Neural progenitor cell (in vitro differentiated cells): ENCODE measurements at regions not wholly inside any gene's neighbourhood (a gene's known extent, or its start where the extent isn't known, plus 50 kb on each side); places are given as distances from the start of the nearest gene placed in this dataset.

Experiments
- DNase-seq: peaks from one replicate; pipeline ENCODE4 v3.0.0-alpha.2; 2016; ENCODE audit warnings: low spot score
- H2AFZ ChIP-seq: fragments of 200-600 bp; sonication (generic); replicated peaks from 2 replicates; pipeline ENCODE4 v1.6.1; 2016; ENCODE audit warnings: antibody characterized with exemption
- H3F3A ChIP-seq: fragments of 200-600 bp; sonication (generic); 2 replicates; pipeline ENCODE4 v1.6.1; 2016; ENCODE audit warnings: antibody characterized with exemption, low read depth
- H3K27ac ChIP-seq: fragments of 200-600 bp; sonication (generic); 2 replicates; pipeline ENCODE4 v1.5.1; 2016; ENCODE audit warnings: mild to moderate bottlenecking
- H3K27me3 ChIP-seq: fragments of 200-600 bp; sonication (generic); 2 replicates; pipeline ENCODE4 v1.6.1; 2016; ENCODE audit warnings: mild to moderate bottlenecking, moderate library complexity
- H3K36me3 ChIP-seq: fragments of 200-600 bp; sonication (generic); 2 replicates; pipeline ENCODE4 v1.5.1; 2016
- H3K4me1 ChIP-seq: fragments of 200-600 bp; sonication (generic); 2 replicates; pipeline ENCODE4 v1.6.1; 2016; ENCODE audit warnings: mixed run types
- H3K4me2 ChIP-seq: fragments of 200-600 bp; sonication (generic); 2 replicates; pipeline ENCODE4 v1.6.1; 2016
- H3K4me3 ChIP-seq: fragments of 200-600 bp; sonication (generic); 2 replicates; pipeline ENCODE4 v1.5.1; 2016
- H3K79me2 ChIP-seq: fragments of 200-600 bp; sonication (generic); 2 replicates; pipeline ENCODE4 v1.6.1; 2016; ENCODE audit warnings: low read depth
- H3K9ac ChIP-seq: fragments of 200-600 bp; sonication (generic); 2 replicates; pipeline ENCODE4 v1.6.1; 2016
- H3K9me3 ChIP-seq: fragments of 200-600 bp; sonication (generic); 2 replicates; pipeline ENCODE4 v1.5.1; 2016; ENCODE audit warnings: low read depth
- H4K20me1 ChIP-seq: fragments of 200-600 bp; sonication (generic); 2 replicates; pipeline ENCODE4 v1.6.1; 2016; ENCODE audit warnings: low read depth
- H3K27ac Mint-ChIP-seq: 3 replicates; pipeline ENCODE4 v1.8.0; 2021; ENCODE audit warnings: mixed read lengths
- H3K27me3 Mint-ChIP-seq: 2 replicates; pipeline ENCODE4 v1.8.0; 2022; ENCODE audit warnings: low read depth, mild to moderate bottlenecking, inconsistent platforms, moderate library complexity, mixed read lengths; ENCODE audit not compliant: insufficient read depth
- H3K36me3 Mint-ChIP-seq: 3 replicates; pipeline ENCODE4 v1.8.0; 2021; ENCODE audit warnings: mixed read lengths
- H3K4me1 Mint-ChIP-seq: 3 replicates; pipeline ENCODE4 v1.8.0; 2021; ENCODE audit warnings: mixed read lengths
- H3K4me3 Mint-ChIP-seq: 3 replicates; pipeline ENCODE4 v1.8.0; 2021; ENCODE audit warnings: mild to moderate bottlenecking, moderate library complexity, mixed read lengths
- H3K9me3 Mint-ChIP-seq: 3 replicates; pipeline ENCODE4 v1.8.0; 2020; ENCODE audit warnings: mixed read lengths
- CTCF ChIP-seq: fragments of 200-600 bp; sonication (generic); IDR thresholded peaks from 2 replicates; pipeline ENCODE4 v1.5.1; 2017; ENCODE audit warnings: antibody characterized with exemption, mild to moderate bottlenecking
- EZH2 ChIP-seq: fragments of 200-600 bp; sonication (generic); IDR thresholded peaks from 2 replicates; pipeline ENCODE4 v1.6.1; 2017; ENCODE audit warnings: antibody characterized with exemption, mild to moderate bottlenecking, moderate library complexity
- EZH2phosphoT487 ChIP-seq: fragments of 200-600 bp; sonication (generic); IDR thresholded peaks from 2 replicates; pipeline ENCODE4 v1.6.1; 2017; ENCODE audit warnings: antibody characterized with exemption

- H3K27ac Mint-ChIP-seq, result peak overlapping the region; percentile 10
- H3F3A ChIP-seq, result peaks cover 19% of the 10 kb centered on the region
- H2AFZ ChIP-seq, result no peak overlapping the region
- H3K27ac ChIP-seq, result no peak overlapping the region
- H3K9me3 ChIP-seq, result no peaks in the 10 kb centered on the region
- no peak overlapping the region for H3K4me3 ChIP-seq
- TF ChIP-seq EZH2phosphoT487 (no peak), CTCF (no peak), EZH2 (no peak)
- H4K20me1 ChIP-seq, result no peaks in the 10 kb centered on the region
- H3K4me1 Mint-ChIP-seq, result peaks cover 58% of the 10 kb centered on the region
- H3K4me1 ChIP-seq, result peaks cover 19% of the 10 kb centered on the region
- no peak overlapping the region for H3K9ac ChIP-seq
- no peak overlapping the region for H3K4me3 Mint-ChIP-seq
- H3K79me2 ChIP-seq, result no peaks in the 10 kb centered on the region
- no peaks in the 10 kb centered on the region for H3K36me3 ChIP-seq
- no peak for DNase-seq
- H3K36me3 Mint-ChIP-seq, result no peaks in the 10 kb centered on the region
- no peak overlapping the region for H3K4me2 ChIP-seq
- H3K27me3 ChIP-seq, result no peaks in the 10 kb centered on the region
- no peaks in the 10 kb centered on the region for H3K9me3 Mint-ChIP-seq
- H3K27me3 Mint-ChIP-seq, result peaks cover 10% of the 10 kb centered on the region
These were observed 119.8 kb upstream of the FOXN2 start for GRCh38 chr2:48194641-48195040.

DNA sequence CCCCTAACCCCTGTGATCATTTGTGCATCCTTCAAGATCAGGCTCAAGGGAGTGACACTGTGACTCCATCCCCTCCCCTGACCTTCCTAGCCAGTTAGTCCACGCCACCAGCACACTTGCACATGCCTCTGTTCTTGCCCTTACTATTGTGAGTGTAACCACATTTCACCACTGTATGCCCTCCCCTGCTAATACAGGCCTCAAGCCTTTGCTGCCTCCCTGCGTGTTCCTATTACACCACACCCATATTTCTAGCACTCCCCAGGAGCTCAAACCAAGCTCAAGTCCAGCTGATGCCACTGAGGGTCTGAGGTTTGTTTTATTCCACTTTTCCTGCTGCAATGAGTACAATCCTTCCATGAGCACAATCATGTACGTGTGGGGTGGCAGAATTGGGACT lies 119.3 kb upstream of the FOXN2 start:
- DNase-seq, result no peak
- no peaks in the 10 kb centered on the region for H3K27me3 ChIP-seq

GRCh38 chr2:48197618-48198017 lies 116.9 kb upstream of the FOXN2 start:
- peaks cover 48% of the 10 kb centered on the region for H3K4me1 Mint-ChIP-seq

More for the DNA sequence above, 119.3 kb upstream of the FOXN2 start:
- H3K4me3 Mint-ChIP-seq, result no peak overlapping the region
- Histone ChIP-seq H3K4me1 (peaks cover 21% of the 10 kb centered on the region), H4K20me1 (no peaks in the 10 kb centered on the region), H3K79me2 (no peaks in the 10 kb centered on the region), H3F3A (peaks cover 14% of the 10 kb centered on the region), H3K27ac (no peak overlapping the region), H3K4me2 (no peak overlapping the region), H2AFZ (no peak overlapping the region), H3K4me3 (no peak overlapping the region), H3K36me3 (no peaks in the 10 kb centered on the region), H3K9ac (no peak overlapping the region), H3K9me3 (no peaks in the 10 kb centered on the region)
- no peaks in the 10 kb centered on the region for H3K36me3 Mint-ChIP-seq
- H3K27me3 Mint-ChIP-seq, result peaks cover 10% of the 10 kb centered on the region
- H3K9me3 Mint-ChIP-seq, result no peaks in the 10 kb centered on the region
- peaks cover 60% of the 10 kb centered on the region for H3K4me1 Mint-ChIP-seq
- peak overlapping the region; percentile 10 for H3K27ac Mint-ChIP-seq
- no peak for TF ChIP-seq CTCF
- no peak for TF ChIP-seq EZH2phosphoT487
- TF ChIP-seq EZH2, result no peak

GRCh38 chr2:48198371-48198770 lies 116.1 kb upstream of the FOXN2 start:
- no peak overlapping the region for H3K9ac ChIP-seq
- H3K4me1 Mint-ChIP-seq, result peaks cover 48% of the 10 kb centered on the region
- H4K20me1 ChIP-seq, result no peaks in the 10 kb centered on the region
- H2AFZ ChIP-seq, result no peak overlapping the region
- no peak for DNase-seq
- no peak overlapping the region for H3K27ac ChIP-seq
- H3K36me3 Mint-ChIP-seq, result no peaks in the 10 kb centered on the region
- no peaks in the 10 kb centered on the region for H3K36me3 ChIP-seq
- no peak overlapping the region for H3K4me3 Mint-ChIP-seq
- no peak for TF ChIP-seq EZH2phosphoT487
- no peak for TF ChIP-seq EZH2
- no peak for TF ChIP-seq CTCF
- H3F3A ChIP-seq, result peaks cover 3% of the 10 kb centered on the region
- H3K27ac Mint-ChIP-seq, result no peak overlapping the region
- H3K27me3 ChIP-seq, result no peaks in the 10 kb centered on the region
- no peak overlapping the region for H3K4me3 ChIP-seq
- no peaks in the 10 kb centered on the region for H3K79me2 ChIP-seq
- H3K9me3 Mint-ChIP-seq, result no peaks in the 10 kb centered on the region
- H3K4me2 ChIP-seq, result no peak overlapping the region
- H3K9me3 ChIP-seq, result no peaks in the 10 kb centered on the region
- H3K4me1 ChIP-seq, result peaks cover 17% of the 10 kb centered on the region
- H3K27me3 Mint-ChIP-seq, result peaks cover 12% of the 10 kb centered on the region

More at GRCh38 chr2:48197618-48198017, 116.9 kb upstream of the FOXN2 start:
- H2AFZ ChIP-seq, result no peak overlapping the region
- no peaks in the 10 kb centered on the region for H3K79me2 ChIP-seq
- no peak for DNase-seq
- H3K36me3 ChIP-seq, result no peaks in the 10 kb centered on the region
- H3K4me1 ChIP-seq, result peaks cover 17% of the 10 kb centered on the region
- H3K4me3 Mint-ChIP-seq, result no peak overlapping the region
- peaks cover 3% of the 10 kb centered on the region for H3F3A ChIP-seq
- no peaks in the 10 kb centered on the region for H4K20me1 ChIP-seq
- no peaks in the 10 kb centered on the region for H3K9me3 Mint-ChIP-seq
- H3K9ac ChIP-seq, result no peak overlapping the region
- H3K27me3 ChIP-seq, result no peaks in the 10 kb centered on the region
- TF ChIP-seq EZH2, result no peak
- no peaks in the 10 kb centered on the region for H3K9me3 ChIP-seq
- H3K27me3 Mint-ChIP-seq, result peaks cover 12% of the 10 kb centered on the region
- H3K36me3 Mint-ChIP-seq, result no peaks in the 10 kb centered on the region
- H3K4me2 ChIP-seq, result no peak overlapping the region
- no peak overlapping the region for H3K27ac Mint-ChIP-seq
- H3K27ac ChIP-seq, result no peak overlapping the region
- H3K4me3 ChIP-seq, result no peak overlapping the region
